AG10803 (cell line): ENCODE measurements at regions not wholly inside any gene's neighbourhood (a gene's known extent, or its start where the extent isn't known, plus 50 kb on each side); places are given as distances from the start of the nearest gene placed in this dataset.

Source experiments
- DNase-seq: peaks from one replicate; pipeline ENCODE4 v3.0.0; 2010; ENCODE audit warnings: low read depth
- H3K4me3 ChIP-seq: 2 replicates; pipeline ENCODE4 v1.5.1; 2011; ENCODE audit warnings: mild to moderate bottlenecking, low read length, control low read depth
- TF ChIP-seq, protein P1 (sequence below): conservative IDR thresholded peaks from 2 replicates; pipeline ENCODE4 v1.5.1; 2011; ENCODE audit warnings: mild to moderate bottlenecking, low read length, control low read depth, inconsistent platforms

DNA sequence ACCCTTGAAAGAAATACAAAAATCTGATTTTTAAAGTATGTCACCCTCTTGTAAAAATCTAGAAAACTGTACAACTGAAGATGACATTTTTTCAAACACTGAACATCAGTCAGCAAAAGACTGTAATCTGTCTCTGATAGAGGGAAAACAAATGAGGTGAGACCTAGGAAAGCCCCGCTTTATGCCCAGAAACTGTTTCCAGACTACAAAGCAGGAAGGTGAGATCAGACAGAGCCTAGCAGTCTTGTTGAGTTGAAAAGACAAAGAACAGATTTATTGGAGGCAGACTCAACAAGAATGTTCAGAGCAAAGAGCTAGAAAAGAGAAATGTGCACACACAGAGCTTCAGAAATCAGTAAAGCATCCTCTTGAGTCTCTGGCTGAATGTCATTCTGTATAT, 873.6 kb downstream of the LRFN5 start:
- TF ChIP-seq, protein P1, sequence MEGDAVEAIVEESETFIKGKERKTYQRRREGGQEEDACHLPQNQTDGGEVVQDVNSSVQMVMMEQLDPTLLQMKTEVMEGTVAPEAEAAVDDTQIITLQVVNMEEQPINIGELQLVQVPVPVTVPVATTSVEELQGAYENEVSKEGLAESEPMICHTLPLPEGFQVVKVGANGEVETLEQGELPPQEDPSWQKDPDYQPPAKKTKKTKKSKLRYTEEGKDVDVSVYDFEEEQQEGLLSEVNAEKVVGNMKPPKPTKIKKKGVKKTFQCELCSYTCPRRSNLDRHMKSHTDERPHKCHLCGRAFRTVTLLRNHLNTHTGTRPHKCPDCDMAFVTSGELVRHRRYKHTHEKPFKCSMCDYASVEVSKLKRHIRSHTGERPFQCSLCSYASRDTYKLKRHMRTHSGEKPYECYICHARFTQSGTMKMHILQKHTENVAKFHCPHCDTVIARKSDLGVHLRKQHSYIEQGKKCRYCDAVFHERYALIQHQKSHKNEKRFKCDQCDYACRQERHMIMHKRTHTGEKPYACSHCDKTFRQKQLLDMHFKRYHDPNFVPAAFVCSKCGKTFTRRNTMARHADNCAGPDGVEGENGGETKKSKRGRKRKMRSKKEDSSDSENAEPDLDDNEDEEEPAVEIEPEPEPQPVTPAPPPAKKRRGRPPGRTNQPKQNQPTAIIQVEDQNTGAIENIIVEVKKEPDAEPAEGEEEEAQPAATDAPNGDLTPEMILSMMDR = no peak
- DNase-seq = no peak
- H3K4me3 ChIP-seq = no peak overlapping the region

DNA sequence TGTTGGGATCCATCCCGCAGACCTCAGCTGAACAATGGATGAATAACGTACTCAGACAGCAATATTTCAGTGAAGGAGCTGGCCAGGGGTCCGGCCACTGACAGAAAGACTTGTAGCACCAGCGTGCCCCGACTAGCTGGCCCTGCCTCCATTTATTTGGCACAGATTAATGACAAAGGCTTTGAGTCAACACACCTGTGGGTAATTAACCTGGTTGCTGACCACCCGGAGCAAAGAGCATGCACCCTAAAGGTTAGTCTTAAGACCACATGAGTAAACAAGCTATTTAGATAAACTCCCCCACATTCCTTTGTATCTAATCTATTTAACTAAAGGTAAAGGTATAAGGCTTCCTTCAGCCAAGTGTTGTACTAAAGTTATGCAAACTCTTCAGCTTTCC, 868.6 kb downstream of the LRFN5 start:
- no peak for DNase-seq
- TF ChIP-seq, protein P1 = no peak
- H3K4me3 ChIP-seq = no peak overlapping the region

DNA sequence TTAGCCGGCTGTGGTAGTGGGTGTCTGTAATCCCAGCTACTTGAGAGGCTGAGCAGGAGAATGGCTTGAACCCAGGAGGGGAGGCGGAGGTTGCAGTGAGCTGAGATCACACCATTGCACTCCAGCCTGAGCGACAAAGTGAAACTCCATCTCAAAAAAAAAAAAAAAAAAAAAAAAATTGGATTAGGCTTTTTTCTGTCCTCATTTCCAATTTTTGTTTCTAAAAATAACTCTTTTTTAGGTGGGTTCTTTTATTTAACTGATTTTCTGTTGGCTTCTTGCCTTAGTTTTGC, 863.7 kb downstream of the LRFN5 start:
- H3K4me3 ChIP-seq = no peak overlapping the region
- TF ChIP-seq, protein P1 = no peak
- no peak for DNase-seq

DNA sequence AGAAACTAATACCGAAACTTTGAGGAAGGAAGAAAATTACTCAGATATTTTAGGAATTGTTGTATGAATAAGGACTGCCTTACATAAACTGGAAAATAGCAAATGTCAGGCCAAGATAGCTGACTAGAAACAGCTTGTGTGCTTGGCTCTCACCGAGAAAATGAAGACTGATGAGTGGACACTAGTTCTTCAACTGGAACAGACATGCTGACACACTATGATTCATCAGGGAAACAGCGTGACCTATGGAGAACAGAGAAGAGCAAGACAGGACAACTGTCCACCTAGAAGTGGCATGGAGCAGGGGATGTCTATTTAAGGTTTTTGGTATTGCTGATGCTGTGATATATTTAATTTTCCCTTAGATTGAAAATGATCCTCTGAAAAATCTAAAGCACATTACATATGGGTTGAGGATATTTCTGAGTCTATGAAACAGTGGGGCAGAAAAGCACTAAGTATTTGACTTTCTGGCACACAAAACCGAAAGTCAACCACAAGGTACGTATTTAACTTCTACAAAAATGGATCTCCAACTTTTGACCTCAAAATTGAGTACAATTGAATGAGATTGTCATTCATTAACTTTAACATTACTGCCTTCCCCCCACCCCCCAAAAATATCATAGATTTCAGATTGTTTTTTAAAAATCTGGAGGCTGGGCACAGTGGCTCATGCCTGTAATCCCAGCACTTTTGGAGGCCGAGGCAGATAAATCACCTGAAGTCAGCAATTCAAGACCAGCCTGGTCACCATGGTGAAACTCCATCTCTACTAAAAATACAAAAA, 863.2 kb downstream of the LRFN5 start:
- no peak overlapping the region for H3K4me3 ChIP-seq
- no peak for DNase-seq
- TF ChIP-seq, protein P1 = no peak

DNA sequence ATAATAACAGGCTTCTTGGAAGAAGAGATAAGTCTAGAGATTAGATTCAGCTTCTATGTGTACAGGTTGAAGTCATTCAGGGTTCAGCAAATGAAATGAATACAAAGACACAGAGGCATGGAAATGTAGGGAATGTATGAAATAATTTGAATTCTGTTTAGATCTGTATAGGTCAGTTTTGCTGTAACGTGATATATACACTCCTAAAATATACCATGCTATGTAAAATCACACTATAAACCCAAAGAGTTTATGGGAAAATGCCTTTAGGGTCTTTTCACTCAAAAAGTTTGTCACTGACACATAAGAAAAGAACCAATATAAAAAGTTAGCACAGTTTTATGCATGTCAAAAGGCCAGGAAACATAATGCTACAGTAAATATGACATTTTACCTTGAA, 854.0 kb downstream of the LRFN5 start:
- TF ChIP-seq, protein P1 = no peak
- no peak for DNase-seq

DNA sequence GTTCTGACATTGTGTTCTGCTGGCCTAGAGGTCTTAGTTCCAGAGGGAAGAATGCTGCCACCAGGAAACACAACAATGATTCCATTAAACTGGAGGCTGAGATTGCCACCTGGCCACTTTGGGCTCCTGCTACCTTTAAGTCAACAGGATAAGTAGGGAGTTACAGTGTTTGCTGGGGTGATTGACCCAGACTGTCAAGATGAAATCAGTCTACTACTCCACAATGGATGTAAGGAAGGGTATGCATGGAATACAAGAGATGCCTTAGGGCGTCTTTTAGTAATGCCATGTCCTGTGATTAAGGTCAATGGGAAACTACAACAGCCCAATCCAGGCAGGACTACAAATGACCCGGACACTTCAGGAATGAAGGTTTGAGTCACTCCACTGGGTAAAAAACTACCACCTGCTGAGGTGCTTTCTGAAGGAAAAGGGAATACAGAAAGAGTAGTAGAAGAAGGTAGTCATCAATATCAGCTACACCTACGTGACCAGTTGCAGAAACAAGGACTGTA, 852.6 kb downstream of the LRFN5 start:
- TF ChIP-seq, protein P1 = no peak
- no peak for DNase-seq
- H3K4me3 ChIP-seq = no peak overlapping the region

More for the DNA sequence above, 854.0 kb downstream of the LRFN5 start:
- no peak overlapping the region for H3K4me3 ChIP-seq

DNA sequence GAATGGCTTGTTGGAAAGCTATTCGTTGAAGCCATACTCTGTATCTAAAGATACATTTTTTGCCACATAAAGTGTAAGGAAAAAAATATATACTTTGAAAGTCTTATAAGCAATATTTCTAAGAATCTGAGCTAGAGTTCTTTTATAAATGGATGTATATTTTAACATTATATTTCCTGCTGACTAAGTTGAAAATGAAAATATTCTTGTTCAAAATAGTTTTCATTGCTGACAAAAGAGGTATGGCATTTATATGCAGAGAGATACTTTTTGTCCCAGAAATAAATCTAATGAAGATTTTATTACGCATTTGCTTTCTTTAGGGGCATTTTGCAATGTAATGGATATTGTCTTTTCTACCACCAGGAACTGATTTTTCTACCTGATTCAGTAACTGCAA, 834.9 kb downstream of the LRFN5 start:
- DNase-seq = no peak
- TF ChIP-seq, protein P1 = no peak
- no peak overlapping the region for H3K4me3 ChIP-seq
